Right renal cortex interstitium (tissue), 3 donors: ENCODE measurements at regions not wholly inside any gene's neighbourhood (a gene's known extent, or its start where the extent isn't known, plus 50 kb on each side); places are given as distances from the start of the nearest gene placed in this dataset.
"Not testable (repeated sequence)": the region's sequence is repeated elsewhere in the genome, so short reads cannot be mapped to it uniquely, and the experiment has no call there.

Experiments used
- DNase-seq, 3 donors: peaks; one replicate each; pipeline ENCODE4 v3.0.0-alpha.2; 2013; ENCODE audit warnings: low read depth in 3 of 3, low spot score in 2 of 3

DNA sequence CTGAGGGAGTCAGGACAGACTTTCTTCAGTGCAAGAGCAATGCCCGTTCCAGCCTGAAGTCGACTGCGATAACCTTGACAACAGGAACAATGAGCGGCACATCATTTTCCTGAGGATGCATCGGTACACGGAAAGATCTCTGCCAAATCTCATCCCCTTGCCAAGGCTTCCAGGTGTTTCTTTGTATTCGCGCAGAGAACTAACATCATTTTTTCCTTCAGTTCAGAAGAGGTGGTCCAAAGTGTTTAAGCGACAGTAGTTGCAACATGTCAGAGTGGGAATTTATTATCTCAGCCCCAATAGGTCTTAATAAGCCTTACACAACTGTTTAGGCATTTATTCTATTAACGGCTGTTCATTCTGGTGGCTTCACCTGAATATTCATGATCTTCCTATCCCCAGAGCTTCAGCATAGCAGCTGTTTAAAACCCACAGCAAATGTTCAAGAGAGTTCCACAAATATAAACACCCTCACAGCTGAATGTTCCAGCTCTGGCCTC is 129.7 kb upstream of the NFIA start:
- DNase-seq = no peak

- no peak for DNase-seq
Measured at GRCh38 chr1:60950224-60951063, 131.9 kb upstream of the NFIA start.

DNA sequence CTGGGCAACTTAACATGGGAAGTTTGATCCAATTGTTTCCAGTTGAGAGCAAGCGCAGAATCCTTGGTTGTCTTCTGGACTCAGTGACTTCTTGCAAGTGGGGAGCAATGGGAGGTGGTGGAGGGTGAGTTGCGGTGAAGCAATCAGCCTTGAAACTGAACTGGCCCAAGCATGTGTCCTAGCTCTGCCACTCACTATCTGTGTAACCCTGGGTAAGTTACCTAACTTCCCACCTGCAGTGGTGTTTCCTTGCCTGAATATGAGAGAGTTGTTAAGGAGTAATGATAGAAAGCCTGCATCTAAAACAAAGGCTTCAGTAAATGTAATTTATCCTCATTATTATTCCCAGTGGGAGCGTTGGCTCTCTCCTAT is 132.5 kb upstream of the NFIA start:
- no peak for DNase-seq

- no peak for DNase-seq
Measured at GRCh38 chr1:60949154-60949825, 133.1 kb upstream of the NFIA start.

DNA sequence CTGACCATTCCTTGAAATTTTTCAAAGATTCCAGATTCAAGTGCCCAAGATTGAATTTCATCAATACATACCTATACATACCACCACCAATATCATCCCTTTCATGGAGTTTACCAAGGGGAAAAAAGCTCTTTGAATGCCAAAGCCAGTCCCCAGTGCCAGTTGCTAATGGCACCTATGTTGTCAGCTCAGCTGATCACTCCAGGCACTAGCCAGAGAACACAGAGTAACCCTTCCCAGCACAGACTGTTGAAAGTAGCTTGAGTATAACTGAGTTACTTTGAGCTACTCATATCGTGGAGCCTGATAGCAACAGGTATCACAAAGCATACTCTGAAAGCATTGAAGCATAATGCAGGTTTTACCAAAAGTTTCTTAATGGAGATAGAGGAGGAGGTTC is 133.9 kb upstream of the NFIA start:
- DNase-seq = no peak

- DNase-seq = no peak
Measured at GRCh38 chr1:60947367-60947766, 135.0 kb upstream of the NFIA start.

- no peak for DNase-seq
Measured at GRCh38 chr1:60942896-60943638, 139.3 kb upstream of the NFIA start.

DNA sequence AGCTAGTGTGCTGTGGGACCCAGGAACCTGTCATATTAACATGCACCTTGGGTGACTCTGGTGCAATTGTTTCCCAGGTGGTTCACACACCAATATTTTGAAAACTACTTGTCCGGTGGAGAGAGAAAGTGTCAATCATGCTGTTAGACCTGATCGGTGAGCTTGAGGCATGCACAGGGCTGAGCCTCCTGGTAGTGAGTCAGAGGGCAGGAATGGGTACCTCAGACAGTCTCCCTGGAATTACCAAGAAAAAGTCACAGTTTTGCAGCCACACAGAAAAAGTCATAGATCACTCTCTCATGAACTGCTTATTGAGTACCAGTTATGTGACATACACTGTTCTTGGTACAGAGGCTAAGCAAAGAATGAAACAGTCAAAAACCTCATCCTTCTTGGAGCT is 140.1 kb upstream of the NFIA start:
- DNase-seq = no peak

- not testable (repeated sequence) for DNase-seq
Measured at GRCh38 chr1:60940685-60941084, 141.7 kb upstream of the NFIA start.

- DNase-seq = no peak
Measured at GRCh38 chr1:60937720-60938119, 144.6 kb upstream of the NFIA start.

DNA sequence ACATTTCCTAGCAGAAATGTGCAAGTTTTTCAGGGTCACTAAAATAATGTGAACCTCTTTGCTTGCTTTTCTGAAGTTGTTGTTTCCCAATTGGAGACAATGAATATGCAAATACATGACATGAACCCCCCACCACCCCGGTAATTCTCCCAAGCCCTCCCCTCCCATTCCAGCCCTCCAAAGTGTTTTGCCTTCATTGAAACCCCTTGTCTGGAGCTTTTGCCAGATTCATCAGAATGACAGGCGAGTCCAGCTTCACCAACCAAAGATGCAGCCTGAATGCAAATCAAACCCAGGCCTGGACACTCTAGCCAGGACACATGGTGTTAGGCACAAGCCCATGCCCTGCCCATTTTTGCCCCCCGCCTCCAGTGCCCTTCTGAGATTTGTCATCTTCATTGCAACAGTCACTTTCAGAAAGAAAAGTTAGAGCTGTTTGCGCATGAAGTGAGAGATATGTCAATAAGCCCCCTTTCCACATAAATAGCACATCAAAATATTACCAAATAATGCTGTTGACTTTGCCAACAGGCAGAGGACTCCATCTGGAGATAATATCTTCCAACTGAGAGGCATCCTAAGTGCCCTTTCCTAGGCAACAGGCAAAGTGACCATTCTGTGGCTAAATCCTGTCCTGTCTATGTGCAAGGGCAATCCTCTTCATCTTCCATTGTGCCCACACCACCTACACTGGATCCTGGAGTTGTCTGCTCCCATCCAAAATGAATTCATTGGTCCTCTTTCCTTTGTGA is 145.6 kb upstream of the NFIA start:
- DNase-seq = no peak

GRCh38 chr1:60936163-60936562 is 146.2 kb upstream of the NFIA start:
- DNase-seq = no peak

- DNase-seq = no peak
Measured at GRCh38 chr1:60935599-60936110, 146.7 kb upstream of the NFIA start.

DNA sequence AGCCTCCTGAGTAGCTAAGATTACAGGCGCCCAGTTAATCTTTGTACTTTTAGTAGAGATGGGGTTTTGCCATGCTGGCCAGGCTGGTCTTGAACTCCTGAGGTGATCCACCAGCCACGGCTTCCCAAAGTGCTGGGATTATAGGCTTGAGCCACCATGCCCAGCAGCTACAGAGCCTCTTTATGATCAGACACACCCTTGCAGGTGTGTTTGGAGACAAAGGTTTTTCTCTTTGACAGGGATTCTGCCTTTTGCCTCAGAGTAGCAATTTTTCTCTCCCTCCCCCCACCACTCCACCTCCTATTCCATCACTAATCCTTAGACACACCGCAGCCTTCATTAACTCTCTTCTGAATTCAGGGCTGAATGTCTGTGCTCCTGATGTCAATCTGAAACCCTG is 152.2 kb upstream of the NFIA start:
- no peak for DNase-seq

GRCh38 chr1:60924964-60925798 is 157.2 kb upstream of the NFIA start:
- no peak for DNase-seq

DNA sequence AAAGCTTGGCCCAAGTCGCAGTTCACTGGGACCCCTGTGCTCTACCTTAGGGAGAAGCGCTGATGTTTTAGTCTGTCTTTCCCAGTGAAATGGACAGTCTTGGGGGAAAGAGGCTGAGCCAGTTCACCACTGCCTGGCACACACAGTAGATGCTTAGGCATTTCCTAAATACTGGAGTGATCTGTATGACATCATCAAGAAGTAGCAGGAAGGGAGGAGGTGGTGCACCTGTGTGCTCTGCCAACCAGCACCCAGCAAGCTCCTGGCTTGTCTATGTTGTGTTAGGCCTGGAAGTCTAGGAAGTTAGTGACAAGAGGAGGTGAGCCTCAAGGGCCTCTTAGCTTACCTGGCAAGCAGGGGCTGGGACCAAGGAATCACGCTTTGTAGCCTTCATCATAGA is 158.2 kb upstream of the NFIA start:
- no peak for DNase-seq

- DNase-seq = no peak
Measured at GRCh38 chr1:60923389-60924087, 158.8 kb upstream of the NFIA start.

- no peak for DNase-seq
Measured at GRCh38 chr1:60922304-60922703, 160.1 kb upstream of the NFIA start.

- no peak for DNase-seq
Measured at GRCh38 chr1:60921175-60921574, 161.2 kb upstream of the NFIA start.
